ENCODE measurements at regions not wholly inside any gene's neighbourhood (a gene's known extent, or its start where the extent isn't known, plus 50 kb on each side); places are given as distances from the start of the nearest gene placed in this dataset.
"Not testable (repeated sequence)": the region's sequence is repeated elsewhere in the genome, so short reads cannot be mapped to it uniquely, and the experiment has no call there.

GRCh38 chr11:83349296-83349695 is 63.1 kb upstream of the CCDC90B start:
- peaks cover 4% of the 10 kb centered on the region for H3K36me3 Mint-ChIP-seq (ENCODE audit: insufficient read depth)
- H3K4me3 Mint-ChIP-seq, result no peak overlapping the region
- H3K27me3 Mint-ChIP-seq, result peaks cover 10 to 23% of the 10 kb centered on the region in 2 donors
- no peak for ATAC-seq (replicated peaks)
- no peak overlapping the region for H3K27ac Mint-ChIP-seq
- peaks cover 0 to 3% of the 10 kb centered on the region in 2 donors for H3K9me3 Mint-ChIP-seq
- DNase-seq, result no peak
- no peaks in the 10 kb centered on the region for H3K4me1 Mint-ChIP-seq (ENCODE audit: low read depth in 2 of 2)

- not testable (repeated sequence) for DNase-seq; H3K36me3 Mint-ChIP-seq (ENCODE audit: insufficient read depth); H3K4me3 Mint-ChIP-seq; H3K4me1 Mint-ChIP-seq (ENCODE audit: low read depth in 2 of 2); H3K27ac Mint-ChIP-seq; ATAC-seq (replicated peaks); H3K9me3 Mint-ChIP-seq
- peaks cover 35 to 48% of the 10 kb centered on the region in 2 donors for H3K27me3 Mint-ChIP-seq
Observed at GRCh38 chr11:83346706-83347105, 60.5 kb upstream of the CCDC90B start.

GRCh38 chr11:83344521-83344920 is 58.4 kb upstream of the CCDC90B start:
- H3K27ac Mint-ChIP-seq; H3K36me3 Mint-ChIP-seq (ENCODE audit: insufficient read depth); DNase-seq; H3K9me3 Mint-ChIP-seq; ATAC-seq (replicated peaks); H3K4me3 Mint-ChIP-seq; H3K4me1 Mint-ChIP-seq (ENCODE audit: low read depth in 2 of 2): not testable (repeated sequence)
- H3K27me3 Mint-ChIP-seq, result peaks cover 26 to 61% of the 10 kb centered on the region in 2 donors

- DNase-seq (no peak), ATAC-seq (replicated peaks) (no peak)
- H3K9me3 Mint-ChIP-seq, result no peaks in the 10 kb centered on the region
- H3K36me3 Mint-ChIP-seq (ENCODE audit: insufficient read depth), result no peaks in the 10 kb centered on the region
- peaks cover 2 to 15% of the 10 kb centered on the region in 2 donors for H3K27me3 Mint-ChIP-seq
- H3K4me3 Mint-ChIP-seq, result no peak overlapping the region
- H3K4me1 Mint-ChIP-seq (ENCODE audit: low read depth in 2 of 2), result no peaks in the 10 kb centered on the region
- H3K27ac Mint-ChIP-seq, result no peak overlapping the region
Observed at GRCh38 chr11:83336993-83337392, 50.8 kb upstream of the CCDC90B start.
